GM18868 (cell line): ENCODE measurements at regions not wholly inside any gene's neighbourhood (a gene's known extent, or its start where the extent isn't known, plus 50 kb on each side); places are given as distances from the start of the nearest gene placed in this dataset.
"Not testable (repeated sequence)": the region's sequence is repeated elsewhere in the genome, so short reads cannot be mapped to it uniquely, and the experiment has no call there.

Experiments
- ATAC-seq: cut with Tn5 transposase; IDR thresholded peaks from one replicate; pipeline ENCODE4 v1.9.1; 2021; ENCODE audit warnings: mild to moderate bottlenecking, moderate library complexity; ENCODE audit not compliant: unreplicated experiment

- ATAC-seq = not testable (repeated sequence)
Observed at GRCh38 chr13:58714016-58714415, 1082.5 kb downstream of the PCDH17 start.

- ATAC-seq = no peak
Observed at GRCh38 chr13:58721273-58721672, 1089.7 kb downstream of the PCDH17 start.

DNA sequence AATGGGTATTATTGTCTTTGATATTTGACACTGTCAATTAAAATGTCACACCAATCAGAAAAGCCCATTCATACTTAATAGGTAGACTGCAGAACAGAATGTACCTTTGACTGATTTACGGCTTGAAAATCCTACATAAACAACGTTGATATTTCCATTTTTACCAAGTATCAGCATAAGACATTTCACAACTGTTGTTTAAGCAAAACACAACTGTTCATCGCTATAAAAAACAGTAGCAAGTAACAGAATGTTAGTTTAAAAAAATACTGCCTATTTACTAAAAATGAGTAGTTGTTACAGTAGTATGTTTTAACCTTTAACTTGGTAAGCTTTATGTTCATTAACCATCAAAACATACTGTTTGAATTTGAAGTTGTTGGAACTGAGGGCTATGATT is 1096.6 kb downstream of the PCDH17 start:
- ATAC-seq = no peak

- no peak for ATAC-seq
Observed at GRCh38 chr13:58729361-58729760, 1097.8 kb downstream of the PCDH17 start.

DNA sequence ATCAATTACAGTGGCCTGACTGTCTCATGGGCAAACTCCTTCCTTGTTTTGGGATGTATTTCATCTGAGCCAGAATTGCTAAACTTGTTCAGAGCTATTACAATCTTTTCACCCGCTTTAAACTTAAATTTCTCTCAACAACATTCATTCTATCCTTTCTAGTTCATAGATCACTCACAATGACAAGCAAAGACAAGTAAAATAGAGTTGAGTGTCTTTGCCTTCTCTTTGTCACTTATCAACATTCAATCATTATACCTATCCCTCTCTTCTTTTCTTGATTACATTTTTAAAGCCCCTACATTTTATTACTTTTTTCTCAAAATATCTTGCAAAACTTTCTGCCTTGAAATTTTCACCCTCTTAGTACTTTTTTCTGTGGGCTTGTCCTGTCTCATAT is 1113.1 kb downstream of the PCDH17 start:
- no peak for ATAC-seq

GRCh38 chr13:58767566-58767965 is 1136.0 kb downstream of the PCDH17 start:
- no peak for ATAC-seq

DNA sequence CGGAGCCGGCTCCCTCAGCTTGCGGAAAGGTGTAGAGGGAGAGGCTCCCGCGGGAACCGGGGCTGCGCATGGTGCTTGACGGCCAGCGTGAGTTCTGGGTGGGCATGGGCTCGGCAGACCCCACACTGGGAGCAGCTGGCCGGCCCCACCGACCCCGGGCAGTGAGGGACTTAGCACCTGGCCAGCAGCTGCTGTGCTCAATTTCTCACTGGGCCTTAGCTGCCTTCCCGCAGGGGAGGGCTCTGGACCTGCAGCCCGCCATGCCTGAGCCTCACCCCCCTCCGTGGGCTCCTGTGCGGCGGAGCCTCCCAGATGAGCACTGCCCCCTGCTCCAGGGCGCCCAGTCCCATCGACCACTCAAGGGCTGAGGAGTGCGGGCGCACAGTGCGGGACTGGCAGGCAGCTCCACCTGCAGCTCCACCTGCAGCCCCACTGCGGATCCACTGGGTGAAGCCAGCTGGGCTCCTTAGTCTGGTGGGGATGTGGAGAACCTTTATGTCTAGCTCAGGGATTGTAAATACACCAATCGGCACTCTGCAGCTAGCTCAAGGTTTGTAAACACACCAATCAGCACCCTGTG is 1141.8 kb downstream of the PCDH17 start:
- ATAC-seq = no peak

DNA sequence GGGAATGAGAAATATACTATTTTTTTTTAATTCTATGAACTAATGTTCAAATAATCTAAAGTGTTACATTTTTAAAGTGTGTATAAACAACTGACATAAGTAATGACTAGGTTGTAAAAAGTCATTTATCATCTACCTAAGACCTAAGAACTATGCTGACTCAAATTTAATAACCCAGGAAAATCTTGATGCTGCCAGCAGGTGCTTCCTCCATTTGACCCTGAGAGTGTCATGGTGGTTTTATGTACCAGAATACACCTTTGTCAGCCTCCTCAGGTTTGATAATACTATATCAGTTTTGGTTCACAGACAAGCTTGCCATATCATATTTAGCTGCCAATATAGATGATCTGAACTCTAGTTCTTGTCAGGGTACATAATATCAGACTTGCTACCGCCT is 1151.2 kb downstream of the PCDH17 start:
- ATAC-seq = no peak

GRCh38 chr13:58792854-58793253 is 1161.3 kb downstream of the PCDH17 start:
- no peak for ATAC-seq

DNA sequence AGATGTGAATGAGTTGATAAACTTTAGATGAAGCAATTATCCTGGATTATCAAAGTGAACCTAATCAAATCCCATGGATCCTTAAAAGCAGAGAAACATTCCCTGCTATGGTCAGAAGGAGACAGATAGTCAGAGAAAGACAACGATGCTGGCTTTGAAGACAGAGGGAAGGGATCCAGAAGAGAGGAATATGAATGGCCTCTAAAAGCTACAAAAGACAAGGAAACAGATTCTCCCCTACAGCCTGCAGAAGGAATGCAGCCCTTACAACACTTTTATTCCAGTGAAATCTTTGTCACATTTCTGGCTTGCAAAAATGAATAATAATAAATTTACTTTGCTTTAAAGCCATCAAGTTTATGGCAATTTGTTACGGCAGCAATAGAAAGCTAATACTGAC is 1164.2 kb downstream of the PCDH17 start:
- ATAC-seq = no peak

- ATAC-seq = no peak
Observed at GRCh38 chr13:58804832-58805231, 1173.3 kb downstream of the PCDH17 start.

DNA sequence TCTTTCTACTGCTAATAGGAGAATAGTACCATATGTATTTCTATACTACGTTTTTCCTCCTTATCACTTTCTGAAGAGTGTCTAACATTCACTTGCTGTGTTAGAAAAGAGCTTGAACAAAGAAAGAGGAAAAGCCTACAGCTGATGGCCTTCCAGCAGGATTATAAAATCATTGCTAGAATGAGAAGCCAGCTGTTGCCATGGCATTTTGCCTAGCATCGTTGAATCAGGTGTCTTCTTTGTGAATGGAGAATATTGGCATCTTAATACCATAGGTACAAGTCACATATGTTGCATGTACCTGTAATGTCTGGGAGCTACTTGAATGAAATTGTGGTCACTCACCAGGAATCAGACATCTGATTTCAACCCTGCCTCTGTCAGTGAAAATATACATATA is 1174.9 kb downstream of the PCDH17 start:
- no peak for ATAC-seq

GRCh38 chr13:58823701-58824100 is 1192.2 kb downstream of the PCDH17 start:
- ATAC-seq = no peak

- ATAC-seq = no peak
Observed at GRCh38 chr13:58827904-58828303, 1196.4 kb downstream of the PCDH17 start.

DNA sequence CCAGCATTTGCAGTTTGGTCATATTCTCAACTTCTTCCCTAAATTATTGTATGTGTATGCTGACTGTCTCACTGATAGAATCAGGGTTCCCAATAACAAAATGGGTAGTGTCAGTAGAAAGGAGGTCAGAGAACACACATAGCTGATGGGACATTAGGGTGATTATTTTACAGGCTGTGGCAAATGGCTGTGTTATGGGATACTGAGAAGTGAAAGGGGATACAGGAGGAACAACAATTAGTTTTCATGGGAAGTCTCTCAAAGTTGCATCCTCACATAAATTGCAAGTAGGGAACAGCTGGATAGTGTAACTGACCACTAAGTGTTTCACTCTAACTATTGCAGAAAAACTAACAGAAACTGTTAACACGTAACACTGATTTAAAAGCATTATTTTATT is 1199.3 kb downstream of the PCDH17 start:
- ATAC-seq = no peak

DNA sequence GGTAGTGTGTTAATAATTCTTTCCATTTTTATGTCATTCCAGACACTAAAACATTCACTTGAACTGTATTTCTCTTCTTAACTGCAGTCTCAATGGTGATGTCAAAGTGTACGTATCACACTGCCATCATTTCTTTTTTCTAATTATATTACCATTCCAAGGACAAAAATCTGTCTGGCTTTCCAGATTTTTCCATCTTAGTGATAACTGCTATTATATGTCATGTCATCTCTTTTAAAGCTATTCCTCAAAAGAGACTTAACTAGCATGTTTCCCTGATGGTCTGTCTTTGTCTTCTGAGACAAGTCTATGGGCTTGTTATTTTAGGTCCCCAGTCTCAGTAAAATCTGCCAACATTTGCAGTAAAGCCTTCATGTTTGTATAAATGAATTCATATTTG is 1207.1 kb downstream of the PCDH17 start:
- no peak for ATAC-seq

- no peak for ATAC-seq
Observed at GRCh38 chr13:58843071-58843470, 1211.5 kb downstream of the PCDH17 start.

- no peak for ATAC-seq
Observed at GRCh38 chr13:58843567-58843966, 1212.0 kb downstream of the PCDH17 start.

GRCh38 chr13:58850161-58850560 is 1218.6 kb downstream of the PCDH17 start:
- ATAC-seq = no peak

DNA sequence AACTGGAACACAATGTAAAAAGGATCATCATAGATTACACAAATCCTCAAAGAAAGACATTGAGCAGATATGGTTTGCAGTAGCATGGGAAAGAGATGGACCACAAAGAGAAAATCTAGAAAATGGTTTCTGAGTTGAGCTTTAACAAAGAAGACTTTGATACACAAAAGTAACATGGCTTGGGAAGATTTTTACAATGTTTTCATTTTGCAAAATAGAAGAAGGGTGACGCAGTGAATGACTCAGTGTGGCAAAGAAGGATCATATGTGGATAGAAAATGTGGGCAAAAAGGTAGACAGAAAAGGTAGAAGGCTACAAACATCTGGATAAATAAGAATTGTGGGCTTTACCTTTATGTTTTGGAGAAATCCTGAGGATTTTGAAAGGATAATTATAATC is 1220.5 kb downstream of the PCDH17 start:
- ATAC-seq = no peak

DNA sequence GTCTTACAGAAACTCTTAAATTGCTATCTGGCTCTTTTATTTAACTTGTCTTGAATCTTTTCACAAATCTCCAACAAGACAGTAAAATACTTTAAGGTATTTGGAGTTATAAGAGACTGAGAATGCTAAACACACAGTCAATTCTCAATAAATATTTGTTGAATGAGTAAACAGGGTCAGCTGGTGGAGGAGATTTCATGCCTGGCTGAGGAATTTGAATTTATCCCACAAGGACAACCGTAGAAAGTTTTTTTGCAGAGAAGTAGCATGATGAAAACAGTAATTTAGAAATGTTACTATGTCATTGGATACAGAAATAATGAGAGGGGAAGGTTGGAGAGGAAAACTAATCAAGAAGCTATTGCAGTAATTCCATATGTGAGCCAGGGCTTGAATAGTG is 1223.7 kb downstream of the PCDH17 start:
- ATAC-seq = no peak

DNA sequence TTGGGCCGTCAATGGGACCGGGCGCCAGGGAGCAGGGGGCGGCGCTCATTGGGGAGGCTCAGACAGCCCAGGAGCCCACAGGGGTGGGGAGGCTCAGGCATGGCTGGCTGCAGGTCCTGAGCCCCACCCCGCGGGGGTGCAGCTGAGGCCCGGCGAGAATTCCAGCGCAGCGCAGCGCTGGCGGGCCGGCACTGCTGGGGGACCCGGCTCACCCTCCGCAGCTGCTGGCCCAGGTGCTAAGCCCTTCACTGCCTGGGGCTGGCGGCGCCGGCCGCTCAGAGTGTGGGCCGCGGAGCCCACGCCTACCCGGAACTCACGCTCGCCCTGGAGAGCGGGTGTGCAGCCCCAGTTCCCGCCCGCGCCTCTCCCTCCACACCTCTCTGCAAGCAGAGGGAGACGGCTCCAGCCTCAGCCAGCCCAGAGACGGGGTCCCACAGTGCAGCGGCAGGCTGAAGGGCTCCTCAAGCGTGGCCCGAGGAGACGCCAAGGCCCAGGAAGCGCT is 1227.4 kb downstream of the PCDH17 start:
- ATAC-seq = no peak

DNA sequence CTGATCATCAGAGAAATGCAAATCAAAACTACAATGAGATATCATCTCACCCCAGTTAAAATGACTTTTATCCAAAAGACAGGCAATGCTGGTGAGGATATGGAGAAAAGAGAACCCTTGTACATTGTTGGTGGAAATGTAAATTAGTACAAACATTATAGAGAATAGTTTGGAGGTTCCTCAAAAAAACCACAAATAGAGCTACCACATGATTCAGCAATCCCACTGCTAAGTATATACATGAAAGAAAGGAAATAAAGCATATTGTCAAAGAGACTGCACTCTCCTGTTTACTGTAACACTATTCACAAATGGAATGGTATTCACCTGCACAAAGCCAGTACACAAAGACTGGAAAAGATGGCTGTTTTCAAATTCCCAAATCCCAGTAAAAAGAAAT is 1233.7 kb downstream of the PCDH17 start:
- ATAC-seq = no peak
